ENCODE measurements at regions not wholly inside any gene's neighbourhood (a gene's known extent, or its start where the extent isn't known, plus 50 kb on each side); places are given as distances from the start of the nearest gene placed in this dataset.

DNA sequence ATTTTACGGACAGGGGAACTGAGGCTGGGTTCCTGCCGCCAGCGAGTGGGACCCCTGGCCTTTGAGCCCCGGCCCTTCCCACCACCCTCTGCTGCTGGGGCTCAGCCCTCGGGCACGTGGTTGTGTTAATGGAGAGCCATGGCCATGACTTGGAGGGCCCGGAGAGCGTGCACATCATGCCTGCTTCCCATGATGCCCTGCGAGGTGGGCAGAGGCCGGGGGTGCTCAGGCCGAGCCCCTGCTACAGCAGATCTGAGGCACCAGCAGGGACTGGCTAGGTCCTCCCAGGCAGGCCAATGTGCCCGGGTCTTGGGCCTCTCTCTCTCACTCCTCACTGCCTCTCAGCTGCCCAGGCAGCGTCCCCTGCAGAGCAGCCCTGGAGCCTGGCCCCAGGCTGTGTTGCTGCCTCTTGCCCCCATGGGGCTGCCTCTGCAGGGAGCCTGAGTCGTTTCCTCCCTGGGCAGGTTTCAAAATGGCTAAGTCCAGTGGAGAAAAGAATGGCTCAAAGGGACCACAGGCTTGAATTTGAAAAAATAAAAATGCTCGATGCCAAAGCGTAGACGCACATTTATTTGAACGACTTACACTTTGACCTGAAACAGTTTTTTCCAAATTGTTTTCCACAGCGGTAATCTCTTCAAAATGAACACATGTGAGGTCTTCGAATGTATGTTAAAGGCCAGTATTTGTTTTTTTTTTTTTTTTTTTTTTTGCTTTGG lies 72.6 kb upstream of the CLDN5 start:
- ChIA-PET CTCF (interaction anchor here (0.8 kb wide), 1 partner anchor 467 kb away, joined by 3 read pairs; no protein-coding TSS in a partner anchor), POLR2A (interaction anchor here (0.8 kb wide), 1 partner anchor 99 kb away, joined by 4 read pairs; no protein-coding TSS in a partner anchor)
- Histone ChIP-seq H3K4me3 (ENCODE audit: low read depth, low read length) (no peak overlapping the region), H3K9me3 (ENCODE audit: control insufficient read depth, insufficient read depth, low read depth, low read length) (no peaks in the 10 kb centered on the region), H3K36me3 (ENCODE audit: control insufficient read depth in 2 of 2, insufficient read depth in 1 of 2, low read length in 2 of 2) (no peaks in the 10 kb centered on the region), H3K4me1 (ENCODE audit: control insufficient read depth, insufficient read depth, low read length) (no peaks in the 10 kb centered on the region), H3K27ac (ENCODE audit: extremely low read depth, low read depth, low read length) (no peak overlapping the region)
- peak; percentile 91 for TF ChIP-seq GLIS1 (tag by site-specific recombination; IDR thresholded peaks at IDR 0.05)
- no peak for TF ChIP-seq YY2 (tag by site-specific recombination; IDR thresholded peaks at IDR 0.05)
- no peak for TF ChIP-seq ZNF112 (tag by site-specific recombination; IDR thresholded peaks at IDR 0.05)
- no peak for TF ChIP-seq ZNF629 (tag by site-specific recombination; IDR thresholded peaks at IDR 0.05)
- TF ChIP-seq KLF8 (tag by site-specific recombination; IDR thresholded peaks at IDR 0.05) = no peak
- 0 out of 2 replicates have a peak, but pooled peaks have one; percentile 17 for TF ChIP-seq ZNF423 (tag by site-specific recombination; IDR thresholded peaks at IDR 0.05)
- TF ChIP-seq, protein P1, sequence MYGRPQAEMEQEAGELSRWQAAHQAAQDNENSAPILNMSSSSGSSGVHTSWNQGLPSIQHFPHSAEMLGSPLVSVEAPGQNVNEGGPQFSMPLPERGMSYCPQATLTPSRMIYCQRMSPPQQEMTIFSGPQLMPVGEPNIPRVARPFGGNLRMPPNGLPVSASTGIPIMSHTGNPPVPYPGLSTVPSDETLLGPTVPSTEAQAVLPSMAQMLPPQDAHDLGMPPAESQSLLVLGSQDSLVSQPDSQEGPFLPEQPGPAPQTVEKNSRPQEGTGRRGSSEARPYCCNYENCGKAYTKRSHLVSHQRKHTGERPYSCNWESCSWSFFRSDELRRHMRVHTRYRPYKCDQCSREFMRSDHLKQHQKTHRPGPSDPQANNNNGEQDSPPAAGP (tag by site-specific recombination; IDR thresholded peaks at IDR 0.05) = no peak
- peak; percentile 98 for TF ChIP-seq ZIC2 (tag by site-specific recombination; IDR thresholded peaks at IDR 0.05)
- TF ChIP-seq, protein P2, sequence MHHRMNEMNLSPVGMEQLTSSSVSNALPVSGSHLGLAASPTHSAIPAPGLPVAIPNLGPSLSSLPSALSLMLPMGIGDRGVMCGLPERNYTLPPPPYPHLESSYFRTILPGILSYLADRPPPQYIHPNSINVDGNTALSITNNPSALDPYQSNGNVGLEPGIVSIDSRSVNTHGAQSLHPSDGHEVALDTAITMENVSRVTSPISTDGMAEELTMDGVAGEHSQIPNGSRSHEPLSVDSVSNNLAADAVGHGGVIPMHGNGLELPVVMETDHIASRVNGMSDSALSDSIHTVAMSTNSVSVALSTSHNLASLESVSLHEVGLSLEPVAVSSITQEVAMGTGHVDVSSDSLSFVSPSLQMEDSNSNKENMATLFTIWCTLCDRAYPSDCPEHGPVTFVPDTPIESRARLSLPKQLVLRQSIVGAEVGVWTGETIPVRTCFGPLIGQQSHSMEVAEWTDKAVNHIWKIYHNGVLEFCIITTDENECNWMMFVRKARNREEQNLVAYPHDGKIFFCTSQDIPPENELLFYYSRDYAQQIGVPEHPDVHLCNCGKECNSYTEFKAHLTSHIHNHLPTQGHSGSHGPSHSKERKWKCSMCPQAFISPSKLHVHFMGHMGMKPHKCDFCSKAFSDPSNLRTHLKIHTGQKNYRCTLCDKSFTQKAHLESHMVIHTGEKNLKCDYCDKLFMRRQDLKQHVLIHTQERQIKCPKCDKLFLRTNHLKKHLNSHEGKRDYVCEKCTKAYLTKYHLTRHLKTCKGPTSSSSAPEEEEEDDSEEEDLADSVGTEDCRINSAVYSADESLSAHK (tag by site-specific recombination; IDR thresholded peaks at IDR 0.05) = no peak

DNA sequence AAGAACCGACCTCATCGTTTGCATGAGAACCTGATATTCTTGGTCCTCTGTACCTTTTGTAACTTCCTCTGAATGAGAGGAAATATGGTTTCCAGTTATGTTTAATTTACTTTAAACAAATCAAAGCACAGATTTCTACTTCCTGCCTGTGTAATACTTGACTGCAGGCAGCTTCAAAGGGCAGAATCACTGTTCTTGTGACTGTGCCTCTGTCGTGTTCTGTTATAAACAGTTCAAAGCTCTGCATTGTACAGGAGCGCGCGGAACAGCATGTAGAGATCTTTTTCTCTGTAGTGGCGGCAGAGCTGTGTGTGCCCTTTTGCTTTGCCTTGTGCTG lies 73.2 kb upstream of the CLDN5 start:
- POLR2A ChIA-PET = interaction anchor here (0.8 kb wide), 1 partner anchor 99 kb away, joined by 4 read pairs; no protein-coding TSS in a partner anchor
- no peaks in the 10 kb centered on the region for H3K4me1 ChIP-seq (ENCODE audit: control insufficient read depth, insufficient read depth, low read length)
- CTCF ChIA-PET = interaction anchor here (0.8 kb wide), 1 partner anchor 466 kb away, joined by 3 read pairs; no protein-coding TSS in a partner anchor
- H3K36me3 ChIP-seq (ENCODE audit: control insufficient read depth in 2 of 2, insufficient read depth in 1 of 2, low read length in 2 of 2) = no peaks in the 10 kb centered on the region
- H3K27ac ChIP-seq (ENCODE audit: extremely low read depth, low read depth, low read length) = no peak overlapping the region
- no peak for TF ChIP-seq ZNF561 (tag by site-specific recombination; IDR thresholded peaks at IDR 0.05; ENCODE audit: borderline replicate concordance)
- TF ChIP-seq, protein P3, sequence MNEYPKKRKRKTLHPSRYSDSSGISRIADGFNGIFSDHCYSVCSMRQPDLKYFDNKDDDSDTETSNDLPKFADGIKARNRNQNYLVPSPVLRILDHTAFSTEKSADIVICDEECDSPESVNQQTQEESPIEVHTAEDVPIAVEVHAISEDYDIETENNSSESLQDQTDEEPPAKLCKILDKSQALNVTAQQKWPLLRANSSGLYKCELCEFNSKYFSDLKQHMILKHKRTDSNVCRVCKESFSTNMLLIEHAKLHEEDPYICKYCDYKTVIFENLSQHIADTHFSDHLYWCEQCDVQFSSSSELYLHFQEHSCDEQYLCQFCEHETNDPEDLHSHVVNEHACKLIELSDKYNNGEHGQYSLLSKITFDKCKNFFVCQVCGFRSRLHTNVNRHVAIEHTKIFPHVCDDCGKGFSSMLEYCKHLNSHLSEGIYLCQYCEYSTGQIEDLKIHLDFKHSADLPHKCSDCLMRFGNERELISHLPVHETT (tag by site-specific recombination; IDR thresholded peaks at IDR 0.05) = no peak
- H3K9me3 ChIP-seq (ENCODE audit: control insufficient read depth, insufficient read depth, low read depth, low read length) = no peaks in the 10 kb centered on the region
- H3K4me3 ChIP-seq (ENCODE audit: low read depth, low read length) = no peak overlapping the region

DNA sequence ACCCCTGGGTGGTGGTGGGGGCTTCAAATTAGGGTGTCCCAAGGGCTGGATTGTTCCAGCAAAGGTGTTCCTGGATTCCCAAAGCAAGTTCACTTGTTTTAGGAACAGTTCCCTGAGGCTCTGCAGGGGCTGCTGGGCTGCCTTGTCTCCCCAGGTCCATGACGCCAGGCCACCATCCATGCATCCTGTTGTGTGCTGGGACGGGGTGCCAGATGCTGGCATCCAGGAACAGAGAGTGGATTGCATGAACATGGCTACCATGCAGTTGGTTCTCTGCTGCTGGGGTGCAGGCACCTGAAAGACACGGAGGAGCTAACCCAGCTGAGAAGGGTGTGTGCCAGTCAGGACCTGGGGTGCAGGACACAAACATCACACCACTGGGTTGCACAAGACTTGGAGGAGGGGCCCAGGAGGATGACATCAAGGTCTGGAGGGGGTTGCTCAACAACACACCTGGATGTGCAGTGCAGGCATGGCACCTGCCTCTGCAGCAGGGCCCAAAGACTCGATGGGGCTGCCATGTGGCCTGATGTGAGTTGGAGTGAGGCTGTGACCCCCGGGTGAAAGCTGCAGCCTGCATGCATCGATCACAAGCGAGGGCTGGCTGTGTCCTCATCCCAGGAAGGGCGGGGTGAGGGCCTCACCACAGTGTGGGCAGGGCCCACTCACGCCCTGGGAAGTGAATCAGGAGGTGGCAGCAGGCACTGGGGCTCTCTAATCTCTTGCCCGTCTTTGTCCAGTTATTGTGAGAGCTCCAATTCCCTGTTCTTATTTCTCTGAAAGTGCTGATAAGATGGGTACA lies 74.0 kb upstream of the CLDN5 start:
- H3K27ac ChIP-seq (ENCODE audit: extremely low read depth, low read depth, low read length) = no peak overlapping the region
- no peak overlapping the region for H3K4me3 ChIP-seq (ENCODE audit: low read depth, low read length)
- POLR2A ChIA-PET = interaction anchor here (0.8 kb wide), 1 partner anchor 100 kb away, joined by 4 read pairs; no protein-coding TSS in a partner anchor
- H3K9me3 ChIP-seq (ENCODE audit: control insufficient read depth, insufficient read depth, low read depth, low read length) = no peaks in the 10 kb centered on the region
- H3K4me1 ChIP-seq (ENCODE audit: control insufficient read depth, insufficient read depth, low read length) = no peaks in the 10 kb centered on the region
- no peaks in the 10 kb centered on the region for H3K36me3 ChIP-seq (ENCODE audit: control insufficient read depth in 2 of 2, insufficient read depth in 1 of 2, low read length in 2 of 2)
- CTCF ChIA-PET = interaction anchor here (0.6 to 1.0 kb wide), 2 partner anchors 10 to 32 kb away, joined by 3 read pairs; no protein-coding TSS in a partner anchor
- TF ChIP-seq ZNF610 (tag by site-specific recombination; IDR thresholded peaks at IDR 0.05; ENCODE audit: borderline replicate concordance) = no peak
- TF ChIP-seq, protein P4, sequence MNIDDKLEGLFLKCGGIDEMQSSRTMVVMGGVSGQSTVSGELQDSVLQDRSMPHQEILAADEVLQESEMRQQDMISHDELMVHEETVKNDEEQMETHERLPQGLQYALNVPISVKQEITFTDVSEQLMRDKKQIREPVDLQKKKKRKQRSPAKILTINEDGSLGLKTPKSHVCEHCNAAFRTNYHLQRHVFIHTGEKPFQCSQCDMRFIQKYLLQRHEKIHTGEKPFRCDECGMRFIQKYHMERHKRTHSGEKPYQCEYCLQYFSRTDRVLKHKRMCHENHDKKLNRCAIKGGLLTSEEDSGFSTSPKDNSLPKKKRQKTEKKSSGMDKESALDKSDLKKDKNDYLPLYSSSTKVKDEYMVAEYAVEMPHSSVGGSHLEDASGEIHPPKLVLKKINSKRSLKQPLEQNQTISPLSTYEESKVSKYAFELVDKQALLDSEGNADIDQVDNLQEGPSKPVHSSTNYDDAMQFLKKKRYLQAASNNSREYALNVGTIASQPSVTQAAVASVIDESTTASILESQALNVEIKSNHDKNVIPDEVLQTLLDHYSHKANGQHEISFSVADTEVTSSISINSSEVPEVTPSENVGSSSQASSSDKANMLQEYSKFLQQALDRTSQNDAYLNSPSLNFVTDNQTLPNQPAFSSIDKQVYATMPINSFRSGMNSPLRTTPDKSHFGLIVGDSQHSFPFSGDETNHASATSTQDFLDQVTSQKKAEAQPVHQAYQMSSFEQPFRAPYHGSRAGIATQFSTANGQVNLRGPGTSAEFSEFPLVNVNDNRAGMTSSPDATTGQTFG (tag by site-specific recombination; IDR thresholded peaks at IDR 0.05; ENCODE audit: borderline replicate concordance) = no peak
- no peak for TF ChIP-seq ZNF350 (tag by site-specific recombination; IDR thresholded peaks at IDR 0.05)
- TF ChIP-seq ZNF549 (tag by site-specific recombination; IDR thresholded peaks at IDR 0.05) = no peak
- peak; percentile 65 for TF ChIP-seq EGR2 (tag by site-specific recombination; IDR thresholded peaks at IDR 0.05; ENCODE audit: low read depth)
- peak; percentile 69 for TF ChIP-seq ZFHX2 (tag by site-specific recombination; conservative IDR thresholded peaks at IDR 0.05)
- TF ChIP-seq KLF1 (tag by site-specific recombination; IDR thresholded peaks at IDR 0.05) = peak; percentile 80
- TF ChIP-seq ZNF530 (tag by site-specific recombination; IDR thresholded peaks at IDR 0.05; ENCODE audit: low read depth) = no peak
- no peak for TF ChIP-seq ZNF10 (tag by site-specific recombination; IDR thresholded peaks at IDR 0.05)
- TF ChIP-seq SP2 (tag by site-specific recombination; IDR thresholded peaks at IDR 0.05) = no peak
- TF ChIP-seq ZNF76 (tag by site-specific recombination; IDR thresholded peaks at IDR 0.05; ENCODE audit: borderline replicate concordance, low read depth) = no peak
- TF ChIP-seq ZNF585B (tag by site-specific recombination; IDR thresholded peaks at IDR 0.05) = no peak

Measured in HEK293 (cell line).